PC-3 (cell line): ENCODE measurements at regions not wholly inside any gene's neighbourhood (a gene's known extent, or its start where the extent isn't known, plus 50 kb on each side); places are given as distances from the start of the nearest gene placed in this dataset.

ENCODE experiments used
- EZH2 ChIP-seq: fragments of 300-600 bp; sonication (generic); IDR thresholded peaks from one replicate; pipeline ENCODE4 v1.6.1; 2017; ENCODE audit warnings: antibody characterized with exemption, mild to moderate bottlenecking, low read length; ENCODE audit not compliant: unreplicated experiment
- EZH2phosphoT487 ChIP-seq: fragments of 300-600 bp; sonication (generic); IDR thresholded peaks from 2 replicates; pipeline ENCODE4 v1.6.1; 2018; ENCODE audit warnings: mild to moderate bottlenecking, antibody characterized with exemption, low read length, borderline replicate concordance
- TF ChIP-seq, protein P1 (sequence below): fragments of 300-600 bp; sonication (generic); conservative IDR thresholded peaks from 2 replicates; pipeline ENCODE4 v1.5.1; 2017; ENCODE audit warnings: antibody characterized with exemption, low read depth, mild to moderate bottlenecking, low read length

GRCh38 chr16:79361132-79361751, 239.3 kb downstream of the MAF start:
- TF ChIP-seq, protein P1, sequence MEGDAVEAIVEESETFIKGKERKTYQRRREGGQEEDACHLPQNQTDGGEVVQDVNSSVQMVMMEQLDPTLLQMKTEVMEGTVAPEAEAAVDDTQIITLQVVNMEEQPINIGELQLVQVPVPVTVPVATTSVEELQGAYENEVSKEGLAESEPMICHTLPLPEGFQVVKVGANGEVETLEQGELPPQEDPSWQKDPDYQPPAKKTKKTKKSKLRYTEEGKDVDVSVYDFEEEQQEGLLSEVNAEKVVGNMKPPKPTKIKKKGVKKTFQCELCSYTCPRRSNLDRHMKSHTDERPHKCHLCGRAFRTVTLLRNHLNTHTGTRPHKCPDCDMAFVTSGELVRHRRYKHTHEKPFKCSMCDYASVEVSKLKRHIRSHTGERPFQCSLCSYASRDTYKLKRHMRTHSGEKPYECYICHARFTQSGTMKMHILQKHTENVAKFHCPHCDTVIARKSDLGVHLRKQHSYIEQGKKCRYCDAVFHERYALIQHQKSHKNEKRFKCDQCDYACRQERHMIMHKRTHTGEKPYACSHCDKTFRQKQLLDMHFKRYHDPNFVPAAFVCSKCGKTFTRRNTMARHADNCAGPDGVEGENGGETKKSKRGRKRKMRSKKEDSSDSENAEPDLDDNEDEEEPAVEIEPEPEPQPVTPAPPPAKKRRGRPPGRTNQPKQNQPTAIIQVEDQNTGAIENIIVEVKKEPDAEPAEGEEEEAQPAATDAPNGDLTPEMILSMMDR = no peak
- TF ChIP-seq EZH2 = no peak
- TF ChIP-seq EZH2phosphoT487 = no peak
